HG03060 (cell line): ENCODE measurements at regions not wholly inside any gene's neighbourhood (a gene's known extent, or its start where the extent isn't known, plus 50 kb on each side); places are given as distances from the start of the nearest gene placed in this dataset.
"Not testable (repeated sequence)": the region's sequence is repeated elsewhere in the genome, so short reads cannot be mapped to it uniquely, and the experiment has no call there.

Experiments used
- ATAC-seq: cut with Tn5 transposase; IDR thresholded peaks from one replicate; pipeline ENCODE4 v1.9.1; 2021; ENCODE audit warnings: low read depth, moderate number of reproducible peaks; ENCODE audit not compliant: unreplicated experiment

DNA sequence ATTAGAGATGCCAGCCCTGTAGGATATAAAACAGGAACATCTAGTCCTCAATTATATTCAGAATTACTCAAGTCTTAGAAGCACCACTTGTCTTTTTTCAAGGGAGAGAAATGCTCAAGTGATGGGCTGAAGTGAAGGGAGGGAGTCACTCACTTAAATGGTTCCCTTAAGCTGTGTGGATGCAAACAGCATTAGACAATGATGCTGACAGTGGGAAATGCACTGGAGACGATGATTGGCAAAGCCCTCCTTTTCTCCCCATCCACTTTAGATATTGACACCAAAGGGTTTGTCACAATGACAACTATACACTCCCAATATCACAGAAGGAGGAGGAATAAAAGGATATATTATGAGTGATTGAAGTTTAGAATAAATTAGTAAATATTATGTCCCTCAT is 491.4 kb upstream of the SMIM31 start:
- not testable (repeated sequence) for ATAC-seq

DNA sequence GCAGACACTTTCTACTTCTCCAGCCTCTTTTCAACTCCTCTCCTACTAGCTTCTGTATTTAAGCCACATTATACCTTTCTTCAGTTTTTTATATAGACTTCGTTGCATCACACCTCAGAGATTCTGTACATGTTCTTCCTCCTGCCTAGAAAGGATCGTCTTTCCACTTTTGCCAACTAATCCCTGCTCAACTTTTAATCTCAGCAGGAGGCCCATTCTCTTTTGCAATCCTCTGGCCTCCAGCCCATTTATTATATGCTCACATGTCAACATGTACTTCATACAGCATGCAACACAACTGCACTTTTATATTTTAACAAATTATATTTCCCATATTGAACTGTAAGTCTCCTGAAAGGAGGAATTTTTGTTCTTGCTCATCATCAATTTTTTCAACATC is 476.5 kb upstream of the SMIM31 start:
- ATAC-seq: not testable (repeated sequence)

DNA sequence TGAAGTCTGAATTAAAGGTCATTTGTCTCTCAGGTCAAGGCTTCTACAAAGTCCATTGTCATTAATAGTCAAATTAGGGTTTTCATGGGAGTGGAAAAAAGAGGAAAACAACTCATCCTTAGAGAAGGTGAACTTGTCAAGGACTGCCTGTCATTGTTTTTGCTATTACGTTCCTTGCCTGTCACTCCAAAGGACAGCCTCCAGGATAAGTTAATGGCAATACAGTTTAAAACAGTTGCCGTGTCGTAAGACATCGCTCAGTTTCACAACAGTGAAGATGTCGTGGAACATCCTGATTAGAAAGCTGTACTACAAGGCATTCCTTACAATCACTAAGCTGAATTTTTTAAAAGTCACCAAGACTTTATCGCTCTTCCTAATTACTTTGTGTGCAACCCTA is 466.8 kb upstream of the SMIM31 start:
- ATAC-seq: no peak

DNA sequence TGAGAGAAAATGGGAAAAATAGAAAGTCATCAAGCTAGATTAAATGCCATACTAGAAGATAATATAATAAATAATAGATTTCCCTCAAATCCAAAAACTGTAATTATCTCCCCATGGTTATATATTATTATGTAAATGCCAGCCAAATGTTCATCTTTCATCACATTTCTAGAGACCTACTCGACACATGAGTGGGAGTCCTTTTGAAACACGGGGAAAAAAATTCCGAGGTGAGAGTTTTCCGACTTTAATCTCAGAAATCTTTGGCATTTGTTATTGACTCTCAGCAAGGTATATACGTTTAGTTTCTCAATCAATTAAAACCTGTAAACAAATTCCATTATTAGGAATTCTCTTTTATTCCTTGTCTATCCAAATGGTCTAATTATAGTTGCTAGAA is 465.4 kb upstream of the SMIM31 start:
- no peak for ATAC-seq

DNA sequence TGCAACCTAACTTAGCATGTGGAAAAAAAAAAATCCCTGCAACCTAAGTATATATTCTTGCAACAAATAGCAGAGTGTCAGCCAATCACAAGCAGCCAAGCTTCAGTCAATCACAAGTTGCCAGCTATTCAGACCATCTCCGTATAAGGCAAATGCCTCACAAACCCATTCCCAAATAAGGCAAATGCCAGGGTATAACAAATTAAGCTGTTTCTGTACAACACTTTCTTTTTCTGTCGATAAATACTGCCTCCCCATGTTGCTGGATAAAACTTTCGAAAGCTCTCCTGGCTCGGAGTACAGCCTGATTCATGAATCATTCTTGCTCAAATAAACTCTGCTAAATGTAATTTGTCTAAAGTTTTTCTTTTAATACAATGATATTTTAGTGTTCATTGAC is 460.7 kb upstream of the SMIM31 start:
- no peak for ATAC-seq

DNA sequence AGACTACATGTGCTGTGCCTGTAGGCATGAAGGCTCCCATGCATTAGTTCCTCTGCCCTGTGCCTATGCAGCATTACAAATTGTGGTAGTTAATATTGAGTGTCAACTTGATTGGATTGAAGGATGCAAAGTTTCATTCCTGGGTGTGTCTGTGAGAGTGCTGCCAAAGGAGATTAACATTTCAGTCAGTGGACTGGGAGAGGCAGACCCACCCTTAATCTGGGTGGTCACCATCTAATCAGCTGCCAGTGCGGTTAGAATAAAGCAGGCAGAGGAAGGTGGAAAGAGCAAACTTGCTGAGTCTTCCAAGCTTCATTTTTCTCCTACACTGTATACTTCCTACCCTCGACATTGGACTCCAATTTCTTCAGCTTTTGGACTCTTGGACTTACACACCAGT is 460.2 kb upstream of the SMIM31 start:
- ATAC-seq: no peak

DNA sequence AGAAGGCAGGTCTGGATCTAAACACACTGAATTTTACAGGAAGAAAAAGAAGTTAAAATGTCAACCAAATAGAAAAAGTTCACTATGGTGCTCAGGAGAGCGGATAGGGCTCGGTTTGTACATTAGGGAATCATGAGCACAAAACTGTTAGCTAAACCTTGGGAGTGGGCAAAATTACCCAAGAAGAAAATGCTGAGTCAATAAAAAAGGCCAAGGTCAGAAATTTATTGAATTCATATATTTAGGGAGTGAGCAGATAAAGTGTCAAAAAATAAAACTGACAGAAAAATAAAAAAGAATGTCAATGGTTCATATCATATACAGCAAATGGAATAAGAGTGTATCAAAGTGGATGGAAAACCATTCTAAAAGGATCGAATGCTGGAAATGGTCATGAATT is 452.5 kb upstream of the SMIM31 start:
- ATAC-seq: no peak

DNA sequence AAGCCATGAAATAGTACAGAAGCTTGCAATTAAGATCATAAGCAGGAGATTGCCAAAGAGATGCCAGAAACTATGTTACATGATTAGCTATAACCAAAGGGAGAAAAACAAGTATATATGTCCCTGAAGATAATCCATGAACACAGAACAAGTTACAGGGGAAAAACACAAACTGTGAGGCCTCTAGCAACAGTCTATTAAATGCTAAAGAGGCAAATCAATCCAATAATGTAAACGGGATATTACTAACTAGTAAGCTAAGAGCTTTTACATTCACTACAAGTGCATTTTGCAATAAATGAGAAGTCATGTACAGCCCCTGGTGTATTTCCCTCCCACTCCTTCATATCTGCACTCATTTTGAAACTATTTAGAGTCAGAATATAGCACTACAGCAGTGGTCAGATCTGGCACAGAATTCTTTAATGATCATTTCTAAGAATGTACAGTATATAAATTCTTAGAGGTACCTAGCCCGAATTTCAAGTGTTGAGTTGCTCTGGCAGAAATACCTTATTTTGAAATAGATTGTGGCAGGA is 449.8 kb upstream of the SMIM31 start:
- ATAC-seq: no peak

DNA sequence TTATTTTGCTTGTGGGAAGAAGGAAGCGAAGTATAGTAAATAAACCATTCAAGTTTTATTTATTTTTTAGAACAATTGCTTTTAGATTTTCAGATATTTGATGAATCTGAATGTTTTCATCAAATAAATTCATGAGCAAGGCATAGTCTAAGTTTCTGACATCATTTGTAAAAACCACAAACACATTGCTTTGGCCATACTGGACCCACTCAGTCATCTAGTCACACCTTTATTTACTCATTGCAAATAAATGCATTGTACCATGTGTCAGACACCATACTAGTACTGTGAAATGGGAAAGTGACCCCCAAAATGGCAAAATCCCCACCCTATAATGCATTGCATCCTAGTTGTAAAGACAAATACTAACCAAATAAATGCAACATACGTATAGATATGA is 449.1 kb upstream of the SMIM31 start:
- ATAC-seq: no peak

DNA sequence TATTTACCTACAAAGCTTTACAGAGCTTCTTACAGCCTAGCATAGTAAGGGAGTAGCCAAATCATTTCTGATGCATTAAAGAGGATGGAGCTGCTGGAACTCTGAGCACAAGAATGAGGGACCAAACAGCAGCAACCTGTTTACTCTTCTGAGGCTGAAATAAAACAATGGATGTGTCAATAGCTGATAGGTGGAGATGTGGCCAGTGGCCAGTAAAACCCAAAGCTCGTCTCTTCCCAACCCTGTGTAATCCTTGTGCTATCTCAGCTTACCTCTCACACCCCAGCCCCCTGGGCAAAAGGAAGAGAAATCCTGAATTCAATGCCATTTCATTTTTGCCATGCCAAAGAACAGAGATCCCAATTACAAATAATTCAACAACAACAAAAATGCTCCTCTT is 446.7 kb upstream of the SMIM31 start:
- ATAC-seq: no peak

DNA sequence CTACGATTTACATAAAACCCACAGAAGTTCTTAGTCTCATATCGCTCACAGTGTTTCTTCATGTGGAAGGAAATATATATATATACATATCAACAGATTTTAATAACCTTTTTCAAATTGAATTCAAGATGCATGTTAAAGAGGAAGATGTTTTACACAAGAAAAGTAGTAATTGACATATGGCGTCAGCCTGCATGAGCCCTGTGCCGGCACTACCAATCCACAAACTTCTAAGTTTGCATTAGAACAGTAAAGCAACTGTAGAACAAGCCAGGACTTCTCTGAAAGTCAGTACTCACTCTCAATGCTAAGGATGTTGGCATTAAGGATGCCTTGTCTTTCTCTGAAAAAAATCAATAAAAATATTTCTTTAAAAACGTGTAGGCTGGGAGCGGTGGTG is 441.3 kb upstream of the SMIM31 start:
- ATAC-seq: no peak

DNA sequence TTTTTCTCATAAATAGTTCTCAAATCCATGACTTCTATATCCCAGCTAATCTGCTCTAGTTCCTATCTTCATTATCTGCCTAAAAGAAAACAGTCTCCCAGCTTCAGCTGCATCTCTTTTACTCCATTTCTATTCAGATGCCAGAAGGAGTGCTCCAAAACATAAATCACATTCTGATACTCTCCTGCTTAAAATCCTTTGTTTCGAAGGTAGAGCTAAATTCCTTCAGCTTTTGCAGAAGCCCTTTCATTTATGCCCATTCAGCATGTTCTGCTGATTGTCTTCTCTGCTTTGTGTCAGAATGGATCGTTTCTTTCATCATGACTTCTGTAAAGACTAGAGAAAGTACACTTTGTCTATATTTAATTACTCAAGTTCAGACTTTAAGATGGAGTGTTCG is 440.1 kb upstream of the SMIM31 start:
- ATAC-seq: no peak

DNA sequence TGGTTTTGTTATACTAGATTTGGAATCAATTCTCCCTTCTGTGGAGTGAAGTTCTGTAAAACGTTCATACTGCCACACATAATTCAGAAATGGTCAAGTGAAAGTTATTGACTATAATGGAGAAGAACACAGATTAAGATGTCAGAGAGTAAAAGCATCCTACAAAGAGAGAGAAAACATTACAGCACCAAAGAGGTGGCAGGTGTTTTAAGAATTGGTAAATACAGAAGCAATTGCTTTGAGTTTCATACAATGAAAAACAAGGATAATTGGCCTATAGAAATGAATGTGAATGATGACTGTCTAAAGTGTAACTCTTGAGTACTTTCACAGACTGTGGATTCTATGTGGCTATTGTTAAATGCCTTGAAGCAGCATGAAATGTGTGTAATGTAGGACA is 435.6 kb upstream of the SMIM31 start:
- ATAC-seq: no peak

DNA sequence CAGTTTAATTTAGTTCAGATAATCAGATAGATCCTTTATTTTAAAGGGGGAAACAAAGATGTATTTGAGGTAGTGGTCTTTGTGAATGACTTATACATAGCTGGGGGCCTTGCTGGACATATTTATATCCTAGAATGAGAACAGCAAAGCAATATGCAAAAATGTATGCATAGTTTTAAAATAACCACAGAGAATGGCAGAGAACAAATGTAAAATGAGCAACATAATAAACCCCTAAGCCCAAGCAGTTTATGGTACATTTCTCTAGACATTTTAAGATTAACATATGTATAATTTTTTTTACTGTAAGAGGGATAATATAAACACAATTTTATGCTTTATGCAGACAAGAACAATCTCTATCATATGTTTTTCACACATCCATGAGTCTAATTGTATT is 434.2 kb upstream of the SMIM31 start:
- no peak for ATAC-seq

DNA sequence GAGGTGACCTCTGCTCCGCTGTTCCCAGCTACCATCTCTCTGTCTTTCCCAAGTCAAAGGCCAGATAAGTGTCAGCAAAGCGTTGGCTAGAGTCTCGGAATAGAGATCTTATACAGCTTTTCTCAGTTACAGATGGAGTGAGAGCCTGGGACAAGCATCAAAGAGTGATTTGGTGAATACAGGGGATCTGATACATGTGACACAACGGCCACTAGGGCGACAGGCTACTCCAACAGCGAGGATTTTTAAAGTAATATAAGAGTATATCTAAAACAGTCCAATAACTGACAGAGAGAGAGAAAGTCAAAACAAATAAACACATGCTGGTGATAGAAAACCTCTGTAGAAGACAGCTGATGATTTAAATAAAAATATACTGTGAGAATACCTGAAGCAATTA is 433.1 kb upstream of the SMIM31 start:
- no peak for ATAC-seq

DNA sequence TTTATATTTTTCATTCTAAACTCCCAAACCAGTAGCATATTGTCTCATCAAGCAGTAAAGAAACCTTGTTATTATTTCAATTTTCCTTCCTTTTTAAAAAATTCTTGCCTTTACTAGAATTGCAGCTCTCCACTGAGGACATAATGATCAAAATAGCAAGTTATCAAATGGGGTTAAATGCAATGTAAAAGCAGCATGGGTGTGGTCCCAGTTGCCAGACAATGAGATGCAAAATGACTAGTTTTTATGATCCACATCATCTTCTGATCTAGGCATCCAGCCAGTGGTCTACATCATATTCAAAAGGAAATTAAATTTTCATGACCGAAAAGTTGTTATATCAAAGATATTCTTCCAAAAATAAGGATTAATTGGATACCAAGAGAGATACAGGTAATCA is 427.9 kb upstream of the SMIM31 start:
- ATAC-seq: no peak

DNA sequence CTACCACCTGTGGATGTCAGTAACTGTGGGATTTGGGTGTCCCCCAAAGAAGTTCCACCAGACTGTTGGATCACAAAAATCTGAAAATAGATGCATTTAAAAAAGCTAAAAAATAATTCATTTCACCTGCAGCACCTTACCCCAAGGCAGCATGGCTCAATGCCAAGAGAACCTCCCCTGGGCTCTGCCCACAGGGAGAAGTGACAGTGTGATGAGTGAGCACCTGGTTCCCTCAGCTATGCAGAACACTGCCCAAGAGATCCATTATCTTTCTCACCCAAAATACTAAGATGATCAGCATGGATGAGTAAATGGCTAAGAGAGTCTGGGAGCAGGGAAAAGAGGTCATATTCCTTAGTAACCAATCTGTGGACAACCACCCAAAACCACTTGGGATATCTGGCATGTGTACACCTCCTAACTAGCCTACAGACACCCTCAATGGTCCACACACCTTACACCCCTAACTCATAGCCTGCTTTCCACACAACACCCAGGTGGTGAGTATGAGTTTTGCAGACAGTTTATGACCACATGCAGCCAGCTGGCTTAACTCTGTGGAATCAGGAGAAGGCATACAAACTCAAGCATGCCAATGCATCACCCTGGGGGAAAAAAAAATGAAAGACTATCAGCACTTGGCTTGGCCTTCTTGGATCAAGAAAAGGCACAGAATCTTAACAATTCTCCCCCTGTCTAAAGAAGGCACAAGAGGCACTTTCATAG is 416.5 kb upstream of the SMIM31 start:
- ATAC-seq: no peak

DNA sequence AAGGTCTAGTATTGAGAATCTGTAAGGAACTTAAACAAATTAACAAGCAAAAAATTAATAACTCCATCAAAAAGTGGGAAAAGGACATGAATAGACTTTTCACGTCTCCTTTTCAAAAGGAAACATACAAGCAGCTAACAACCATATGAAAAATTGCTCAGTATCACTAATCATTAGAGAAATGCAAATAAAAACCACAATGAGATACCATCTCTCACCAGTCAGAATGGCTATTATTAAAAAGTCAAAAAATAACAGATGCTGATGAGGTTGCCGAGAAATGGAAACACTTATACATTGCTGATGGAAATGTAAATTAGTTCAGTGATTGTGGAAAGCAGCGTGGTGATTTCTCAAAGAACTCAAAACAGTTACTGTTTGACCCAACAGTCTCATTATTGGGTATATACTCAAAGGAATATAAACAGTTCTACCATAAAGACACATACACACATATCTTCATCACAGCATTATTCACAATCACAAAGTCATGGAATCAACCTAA is 410.4 kb upstream of the SMIM31 start:
- ATAC-seq: no peak

DNA sequence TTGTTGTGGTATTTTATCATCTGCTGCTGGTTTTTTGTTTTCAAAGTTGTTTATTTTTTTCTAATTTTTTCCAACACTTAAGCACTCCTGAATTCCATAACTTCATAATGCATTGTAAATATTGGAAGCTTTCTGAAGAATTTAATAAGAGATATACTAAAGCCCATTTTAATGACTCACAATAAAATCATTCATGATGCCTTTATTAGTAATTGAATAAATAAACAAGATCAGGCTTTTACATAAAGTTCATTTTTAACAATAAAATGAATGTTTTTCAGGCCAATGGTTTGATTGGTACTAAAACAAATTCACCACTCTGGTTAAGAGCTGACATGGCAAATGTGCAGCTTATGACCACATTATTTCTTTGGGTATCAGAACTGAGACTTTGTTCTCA is 408.2 kb upstream of the SMIM31 start:
- ATAC-seq: no peak

DNA sequence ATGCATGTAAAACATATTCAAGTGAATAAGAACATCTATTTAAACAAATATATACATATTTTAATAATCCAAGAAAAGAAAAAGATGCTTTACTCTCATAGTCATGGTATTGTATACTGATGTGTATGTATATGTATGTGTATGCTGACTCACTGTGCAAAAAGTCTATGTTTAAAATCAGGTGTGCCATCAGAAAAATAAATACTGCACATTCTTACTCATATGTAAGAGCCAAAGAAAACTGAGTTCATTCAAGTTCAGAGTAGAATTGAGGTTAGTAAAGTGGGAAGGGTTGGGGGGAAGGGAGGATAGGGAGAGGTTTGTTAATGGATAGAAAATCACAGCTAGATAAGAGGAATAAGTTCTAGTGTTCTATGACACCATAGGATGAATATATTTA is 403.9 kb upstream of the SMIM31 start:
- no peak for ATAC-seq

DNA sequence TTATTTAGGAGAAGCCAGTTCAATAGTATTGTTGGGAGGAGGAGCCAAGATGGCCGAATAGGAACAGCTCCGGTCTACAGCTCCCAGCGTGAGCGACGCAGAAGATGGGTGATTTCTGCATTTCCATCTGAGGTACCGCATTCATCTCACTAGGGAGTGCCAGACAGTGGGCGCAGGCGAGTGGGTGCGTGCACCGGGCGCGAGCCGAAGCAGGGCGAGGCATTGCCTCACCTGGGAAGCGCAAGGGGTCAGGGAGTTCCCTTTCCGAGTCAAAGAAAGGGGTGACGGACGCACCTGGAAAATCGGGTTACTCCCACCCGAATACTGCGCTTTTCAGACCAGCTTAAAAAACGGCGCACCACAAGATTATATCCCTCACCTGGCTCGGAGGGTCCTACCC is 403.2 kb upstream of the SMIM31 start:
- not testable (repeated sequence) for ATAC-seq

DNA sequence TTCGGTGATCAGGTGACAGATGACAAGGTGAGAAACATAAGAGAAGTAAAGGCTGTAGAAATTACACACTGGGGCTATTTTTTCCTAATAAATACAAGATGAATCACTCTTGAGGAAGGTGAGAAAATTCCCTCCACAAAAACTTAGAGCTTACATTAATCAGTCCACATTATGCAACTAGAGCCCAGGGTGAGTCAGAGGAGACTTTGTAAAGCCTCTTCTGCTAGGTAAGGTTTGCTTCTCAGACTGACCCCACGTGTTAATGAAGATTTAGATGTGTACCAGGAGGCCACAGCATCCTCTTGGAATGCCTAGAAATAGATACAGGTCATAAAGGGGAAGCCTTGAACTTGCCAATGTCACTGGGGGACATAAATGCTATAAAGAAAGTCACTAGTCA is 396.0 kb upstream of the SMIM31 start:
- ATAC-seq: no peak

DNA sequence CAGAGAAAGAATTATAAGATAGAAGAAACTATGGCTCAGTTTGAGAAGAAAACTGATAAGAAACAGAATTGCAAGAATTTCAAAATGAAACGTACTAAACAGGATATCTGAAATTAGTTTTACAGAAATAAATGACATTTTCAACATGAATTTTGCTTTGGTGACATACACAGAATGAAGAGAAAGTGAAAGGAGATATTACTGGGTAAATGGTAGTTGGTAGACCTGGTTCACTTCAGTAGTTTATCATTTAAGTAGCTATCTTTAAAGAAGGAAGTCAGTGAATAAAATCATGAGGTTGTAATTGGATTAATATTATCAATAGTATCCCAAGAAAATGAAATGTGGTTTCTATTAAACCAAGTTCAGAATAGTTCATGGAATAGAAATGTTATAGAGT is 395.5 kb upstream of the SMIM31 start:
- ATAC-seq: no peak
